Astrocyte of the spinal cord (primary cell): ENCODE measurements at regions not wholly inside any gene's neighbourhood (a gene's known extent, or its start where the extent isn't known, plus 50 kb on each side); places are given as distances from the start of the nearest gene placed in this dataset.

Experiments
- DNase-seq: peaks from one replicate; pipeline ENCODE4 v3.0.0; 2011; ENCODE audit warnings: low read depth, low spot score
- H3K4me3 ChIP-seq: 2 replicates; pipeline ENCODE4 v1.5.1; 2011; ENCODE audit warnings: low read depth, mild to moderate bottlenecking, low read length, moderate library complexity
- in situ Hi-C: cut with HindIII; loops from 2 replicates; pipeline ENCODE4 v1.10.0; 2017; ENCODE audit warnings: low sequenced_read_pairs
- TF ChIP-seq, protein P1 (sequence below): IDR thresholded peaks from 2 replicates; pipeline ENCODE4 v1.5.1; 2012; ENCODE audit warnings: low read depth, mild to moderate bottlenecking, low read length, inconsistent platforms

DNA sequence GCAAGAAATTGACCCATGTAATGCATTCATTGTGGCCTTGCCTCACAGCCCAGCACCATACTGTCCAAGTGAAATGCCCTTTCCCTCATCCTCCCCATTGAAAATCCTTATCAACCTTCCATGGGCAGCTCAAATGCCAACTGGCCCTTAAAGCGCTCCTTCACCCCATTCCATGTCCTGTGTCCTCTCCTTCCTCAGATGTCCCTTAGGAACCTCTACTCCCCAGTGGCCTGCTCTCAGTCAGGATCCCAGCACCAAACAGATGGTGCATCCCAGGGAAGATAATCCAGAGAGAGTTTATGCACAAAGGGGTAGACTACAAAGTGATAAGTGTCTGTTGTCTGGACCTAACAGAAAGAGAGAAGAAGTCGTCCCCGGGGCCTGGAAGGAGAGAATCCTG is 407.4 kb upstream of the ZNF507 start:
- in situ Hi-C loops = no loop called here
- H3K4me3 ChIP-seq = no peak overlapping the region
- TF ChIP-seq, protein P1, sequence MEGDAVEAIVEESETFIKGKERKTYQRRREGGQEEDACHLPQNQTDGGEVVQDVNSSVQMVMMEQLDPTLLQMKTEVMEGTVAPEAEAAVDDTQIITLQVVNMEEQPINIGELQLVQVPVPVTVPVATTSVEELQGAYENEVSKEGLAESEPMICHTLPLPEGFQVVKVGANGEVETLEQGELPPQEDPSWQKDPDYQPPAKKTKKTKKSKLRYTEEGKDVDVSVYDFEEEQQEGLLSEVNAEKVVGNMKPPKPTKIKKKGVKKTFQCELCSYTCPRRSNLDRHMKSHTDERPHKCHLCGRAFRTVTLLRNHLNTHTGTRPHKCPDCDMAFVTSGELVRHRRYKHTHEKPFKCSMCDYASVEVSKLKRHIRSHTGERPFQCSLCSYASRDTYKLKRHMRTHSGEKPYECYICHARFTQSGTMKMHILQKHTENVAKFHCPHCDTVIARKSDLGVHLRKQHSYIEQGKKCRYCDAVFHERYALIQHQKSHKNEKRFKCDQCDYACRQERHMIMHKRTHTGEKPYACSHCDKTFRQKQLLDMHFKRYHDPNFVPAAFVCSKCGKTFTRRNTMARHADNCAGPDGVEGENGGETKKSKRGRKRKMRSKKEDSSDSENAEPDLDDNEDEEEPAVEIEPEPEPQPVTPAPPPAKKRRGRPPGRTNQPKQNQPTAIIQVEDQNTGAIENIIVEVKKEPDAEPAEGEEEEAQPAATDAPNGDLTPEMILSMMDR = no peak
- DNase-seq = no peak

DNA sequence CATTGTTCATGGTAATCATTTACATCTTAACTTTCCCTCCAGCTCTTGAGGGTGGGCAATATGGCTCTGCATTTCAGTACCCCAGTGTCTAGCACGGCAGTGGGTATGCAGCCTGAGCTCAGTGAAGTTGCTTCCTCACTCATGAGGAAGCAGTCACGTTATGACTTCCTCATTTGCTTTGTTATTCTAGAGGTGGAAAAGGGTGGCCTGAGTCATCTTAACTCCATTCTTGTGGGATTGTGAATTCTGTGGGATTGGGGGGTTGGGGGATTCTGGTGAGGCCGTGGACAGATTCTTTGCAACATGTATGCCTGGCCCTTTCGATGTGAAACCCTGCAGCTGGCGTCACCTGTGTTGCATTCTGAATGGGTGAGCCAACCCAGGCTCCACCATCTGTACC is 406.7 kb upstream of the ZNF507 start:
- H3K4me3 ChIP-seq = no peak overlapping the region
- in situ Hi-C loops = no loop called here
- no peak for DNase-seq
- TF ChIP-seq, protein P1 = no peak

GRCh38 chr19:31940396-31940795 is 405.0 kb upstream of the ZNF507 start:
- H3K4me3 ChIP-seq = no peak overlapping the region
- in situ Hi-C loops = no loop called here
- no peak for DNase-seq
- TF ChIP-seq, protein P1 = no peak

GRCh38 chr19:31943191-31943661 is 402.2 kb upstream of the ZNF507 start:
- no peak overlapping the region for H3K4me3 ChIP-seq
- TF ChIP-seq, protein P1 = no peak
- in situ Hi-C loops = no loop called here
- DNase-seq = no peak

GRCh38 chr19:31943778-31944177 is 401.6 kb upstream of the ZNF507 start:
- in situ Hi-C loops = no loop called here
- DNase-seq = no peak
- TF ChIP-seq, protein P1 = no peak
- no peak overlapping the region for H3K4me3 ChIP-seq

DNA sequence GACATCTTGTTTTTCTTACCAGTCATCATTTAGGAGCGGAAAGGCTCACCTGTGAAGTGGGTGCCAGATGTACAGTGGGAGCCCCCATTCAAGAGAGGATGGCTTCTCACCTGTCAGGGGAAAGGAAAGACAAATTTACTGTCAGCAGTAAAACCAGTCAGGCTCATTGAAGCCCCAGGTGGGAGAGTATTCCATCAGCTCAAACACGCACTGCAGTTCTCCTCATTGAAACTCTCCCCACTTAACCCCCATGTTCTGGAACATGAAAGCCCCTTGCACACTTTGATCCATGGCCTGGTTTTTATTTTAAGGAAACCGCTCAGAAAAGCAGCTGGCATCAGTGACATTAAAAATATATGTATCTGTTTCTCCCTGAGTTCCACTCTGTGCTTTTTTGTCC is 401.1 kb upstream of the ZNF507 start:
- no peak for DNase-seq
- in situ Hi-C loops = no loop called here
- no peak overlapping the region for H3K4me3 ChIP-seq
- TF ChIP-seq, protein P1 = no peak

DNA sequence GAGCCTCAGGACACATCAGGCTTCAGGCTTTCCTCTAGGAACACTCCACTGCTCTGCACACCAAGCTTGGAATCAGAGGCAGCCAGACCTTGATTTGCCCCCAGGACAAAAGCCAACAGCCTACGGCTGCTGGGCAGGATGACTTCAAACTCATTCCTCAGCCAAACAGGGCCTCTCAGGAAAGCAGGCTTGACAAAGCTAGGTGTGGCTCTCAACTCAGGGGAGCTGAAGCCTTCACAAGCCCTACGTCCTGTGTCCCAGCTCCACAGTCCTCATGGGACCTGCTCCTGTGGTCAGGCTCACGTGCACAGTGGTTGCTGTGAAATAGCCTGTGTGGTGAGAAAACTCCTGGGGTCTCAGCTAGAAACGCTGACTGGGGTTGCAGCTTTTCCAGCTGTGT is 398.9 kb upstream of the ZNF507 start:
- TF ChIP-seq, protein P1 = no peak
- no peak for DNase-seq
- in situ Hi-C loops = no loop called here
- no peak overlapping the region for H3K4me3 ChIP-seq
